ENCODE measurements at regions not wholly inside any gene's neighbourhood (a gene's known extent, or its start where the extent isn't known, plus 50 kb on each side); places are given as distances from the start of the nearest gene placed in this dataset.

GRCh38 chr2:211129798-211130197, 573.4 kb downstream of the CPS1 start:
- TF ChIP-seq CTCF (conservative IDR thresholded peaks at IDR 0.05 in 1 of 2, IDR thresholded peaks at IDR 0.05 in 1 of 2; ENCODE audit: low read depth in 1 of 2, low read length in 2 of 2) = no peak
- no peak for TF ChIP-seq EZH2 (IDR thresholded peaks at IDR 0.05; ENCODE audit: low read length, missing control alignments)
- H3K36me3 ChIP-seq (ENCODE audit: control insufficient read depth, insufficient read depth, low read length) = no peaks in the 10 kb centered on the region
- H2AFZ ChIP-seq (ENCODE audit: low read length) = no peak overlapping the region
- no peak for DNase-seq (ENCODE audit: low read depth in 2 of 2)
- H3K9me3 ChIP-seq (ENCODE audit: control insufficient read depth, insufficient read depth, low read depth, low read length) = no peaks in the 10 kb centered on the region
- no peak overlapping the region for H3K4me3 ChIP-seq (replicated peaks in 1 of 4; ENCODE audit: control extremely low read depth in 1 of 4, insufficient read depth in 1 of 4, low read depth in 3 of 4, low read length in 4 of 4)
- H4K20me1 ChIP-seq (ENCODE audit: control insufficient read depth, extremely low read depth, insufficient read depth, low read length) = no peaks in the 10 kb centered on the region
- no peaks in the 10 kb centered on the region for H3K27me3 ChIP-seq (ENCODE audit: control insufficient read depth, insufficient read depth, low read length)
- no peak overlapping the region for H3K9ac ChIP-seq (ENCODE audit: insufficient read depth, low read length)
- H3K79me2 ChIP-seq (ENCODE audit: control insufficient read depth, insufficient read depth, low read length) = no peaks in the 10 kb centered on the region
- H3K4me2 ChIP-seq (ENCODE audit: extremely low read depth, insufficient read depth, low read length) = no peak overlapping the region
- H3K27ac ChIP-seq (ENCODE audit: insufficient read depth, low read length) = no peak overlapping the region
- H3K4me1 ChIP-seq (ENCODE audit: control insufficient read depth, extremely low read depth, insufficient read depth, low read length) = no peaks in the 10 kb centered on the region

DNA sequence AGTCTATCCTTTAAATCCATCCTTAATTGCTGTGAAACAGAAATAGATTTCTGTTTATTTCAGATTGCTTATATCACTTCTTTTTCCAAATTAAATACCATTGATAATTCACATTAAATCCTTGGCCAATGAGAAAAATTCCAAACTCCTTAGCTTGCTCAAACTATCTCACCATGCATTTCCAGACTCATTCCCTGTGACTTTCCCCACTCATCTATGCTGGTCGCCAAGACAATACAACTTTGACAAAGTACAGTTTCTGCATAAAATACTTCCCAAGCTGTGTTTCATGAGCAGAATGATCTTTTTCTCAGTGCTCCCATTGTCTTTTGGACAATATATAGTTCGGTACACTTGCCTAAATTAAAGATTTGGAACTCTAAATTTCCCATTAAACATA, 575.6 kb downstream of the CPS1 start:
- no peak overlapping the region for H3K4me3 ChIP-seq (replicated peaks in 1 of 4; ENCODE audit: control extremely low read depth in 1 of 4, insufficient read depth in 1 of 4, low read depth in 3 of 4, low read length in 4 of 4)
- no peak overlapping the region for H3K4me2 ChIP-seq (ENCODE audit: extremely low read depth, insufficient read depth, low read length)
- no peaks in the 10 kb centered on the region for H3K4me1 ChIP-seq (ENCODE audit: control insufficient read depth, extremely low read depth, insufficient read depth, low read length)
- no peaks in the 10 kb centered on the region for H3K9me3 ChIP-seq (ENCODE audit: control insufficient read depth, insufficient read depth, low read depth, low read length)
- no peak overlapping the region for H2AFZ ChIP-seq (ENCODE audit: low read length)
- H3K9ac ChIP-seq (ENCODE audit: insufficient read depth, low read length) = no peak overlapping the region
- DNase-seq (ENCODE audit: low read depth in 2 of 2) = peak in 1 of 2 donors; percentile 84
- no peaks in the 10 kb centered on the region for H3K27me3 ChIP-seq (ENCODE audit: control insufficient read depth, insufficient read depth, low read length)
- H3K79me2 ChIP-seq (ENCODE audit: control insufficient read depth, insufficient read depth, low read length) = no peaks in the 10 kb centered on the region
- H4K20me1 ChIP-seq (ENCODE audit: control insufficient read depth, extremely low read depth, insufficient read depth, low read length) = no peaks in the 10 kb centered on the region
- no peaks in the 10 kb centered on the region for H3K36me3 ChIP-seq (ENCODE audit: control insufficient read depth, insufficient read depth, low read length)
- TF ChIP-seq CTCF (conservative IDR thresholded peaks at IDR 0.05 in 1 of 2, IDR thresholded peaks at IDR 0.05 in 1 of 2; ENCODE audit: low read depth in 1 of 2, low read length in 2 of 2) (no peak), EZH2 (IDR thresholded peaks at IDR 0.05; ENCODE audit: low read length, missing control alignments) (no peak)
- no peak overlapping the region for H3K27ac ChIP-seq (ENCODE audit: insufficient read depth, low read length)

DNA sequence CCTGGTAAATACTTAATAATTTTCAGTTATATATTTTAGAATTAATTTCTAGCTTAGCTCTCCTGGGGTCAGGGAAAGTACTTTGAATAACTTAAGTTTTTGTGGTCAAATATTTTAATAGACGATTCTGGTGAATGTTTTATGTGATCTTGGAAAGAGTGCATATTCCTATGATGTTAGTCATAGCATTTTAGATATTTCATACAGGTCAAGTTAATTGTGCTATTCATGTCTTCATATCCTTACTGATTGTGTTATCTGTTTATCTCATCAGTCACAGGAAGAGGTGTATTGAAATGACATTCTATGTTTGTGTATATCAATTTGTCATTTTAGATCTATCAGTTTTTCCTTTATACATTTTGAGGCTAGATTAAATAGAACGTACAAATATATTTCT, 576.2 kb downstream of the CPS1 start:
- Histone ChIP-seq H3K27ac (ENCODE audit: insufficient read depth, low read length) (no peak overlapping the region), H3K27me3 (ENCODE audit: control insufficient read depth, insufficient read depth, low read length) (no peaks in the 10 kb centered on the region), H3K4me1 (ENCODE audit: control insufficient read depth, extremely low read depth, insufficient read depth, low read length) (no peaks in the 10 kb centered on the region), H3K9me3 (ENCODE audit: control insufficient read depth, insufficient read depth, low read depth, low read length) (no peaks in the 10 kb centered on the region), H4K20me1 (ENCODE audit: control insufficient read depth, extremely low read depth, insufficient read depth, low read length) (no peaks in the 10 kb centered on the region), H2AFZ (ENCODE audit: low read length) (no peak overlapping the region), H3K4me2 (ENCODE audit: extremely low read depth, insufficient read depth, low read length) (no peak overlapping the region), H3K4me3 (replicated peaks in 1 of 4; ENCODE audit: control extremely low read depth in 1 of 4, insufficient read depth in 1 of 4, low read depth in 3 of 4, low read length in 4 of 4) (no peak overlapping the region), H3K9ac (ENCODE audit: insufficient read depth, low read length) (no peak overlapping the region), H3K79me2 (ENCODE audit: control insufficient read depth, insufficient read depth, low read length) (no peaks in the 10 kb centered on the region), H3K36me3 (ENCODE audit: control insufficient read depth, insufficient read depth, low read length) (no peaks in the 10 kb centered on the region)
- TF ChIP-seq CTCF (conservative IDR thresholded peaks at IDR 0.05 in 1 of 2, IDR thresholded peaks at IDR 0.05 in 1 of 2; ENCODE audit: low read depth in 1 of 2, low read length in 2 of 2) (no peak), EZH2 (IDR thresholded peaks at IDR 0.05; ENCODE audit: low read length, missing control alignments) (no peak)
- DNase-seq (ENCODE audit: low read depth in 2 of 2) = peak in 1 of 2 donors; percentile 88
